NCI-H2107 treated with DMSO at 0.1 percent for 48 hours (cell line): ENCODE measurements at regions not wholly inside any gene's neighbourhood (a gene's known extent, or its start where the extent isn't known, plus 50 kb on each side); places are given as distances from the start of the nearest gene placed in this dataset.

Experiments used
- DNase-seq: peaks from one replicate; lab custom pipeline; 2025; ENCODE audit not compliant: unreplicated experiment; lab: John Stamatoyannopoulos, UW

- no peak for DNase-seq
These were observed 68.7 kb upstream of the MDFIC start for GRCh38 chr7:114853189-114853588.

- no peak for DNase-seq
These were observed 67.5 kb upstream of the MDFIC start for GRCh38 chr7:114854369-114854768.

GRCh38 chr7:114856625-114857024 lies 65.3 kb upstream of the MDFIC start:
- DNase-seq: no peak

GRCh38 chr7:114857605-114858004 lies 64.3 kb upstream of the MDFIC start:
- DNase-seq: no peak

GRCh38 chr7:114859477-114859876 lies 62.4 kb upstream of the MDFIC start:
- DNase-seq: no peak

GRCh38 chr7:114860206-114860605 lies 61.7 kb upstream of the MDFIC start:
- no peak for DNase-seq

- no peak for DNase-seq
These were observed 59.5 kb upstream of the MDFIC start for GRCh38 chr7:114862406-114862805.

- DNase-seq: no peak
These were observed 57.6 kb upstream of the MDFIC start for GRCh38 chr7:114864278-114864677.

- DNase-seq: no peak
These were observed 56.3 kb upstream of the MDFIC start for GRCh38 chr7:114865564-114865963.
